Esophagus squamous epithelium (tissue), 5 donors: ENCODE measurements at regions not wholly inside any gene's neighbourhood (a gene's known extent, or its start where the extent isn't known, plus 50 kb on each side); places are given as distances from the start of the nearest gene placed in this dataset.

Experiments used
- DNase-seq: peaks from one replicate; lab custom pipeline; 2025; lab: John Stamatoyannopoulos, UW
- H3K27ac ChIP-seq, 4 donors: fragments of 200-600 bp; sonication (generic); one replicate each; pipeline ENCODE4 v1.5.1; 2016 to 2019; ENCODE audit warnings: mild to moderate bottlenecking in 1 of 4
- H3K27me3 ChIP-seq, 4 donors: fragments of 200-600 bp; sonication (generic); 1 replicate in 3 of 4; 2 replicates in 1 of 4; pipeline versions ENCODE4 v1.5.1 to v1.6.0; 2017 to 2021; ENCODE audit warnings: antibody characterized with exemption in 1 of 4
- H3K36me3 ChIP-seq, 3 donors: fragments of 200-600 bp; sonication (generic); one replicate each; pipeline ENCODE4 v1.5.1; 2016 to 2019
- H3K4me1 ChIP-seq, 3 donors: fragments of 200-600 bp; sonication (generic); one replicate each; pipeline ENCODE4 v1.5.1; 2017 to 2019
- H3K4me3 ChIP-seq, 4 donors: fragments of 200-600 bp; sonication (generic); 1 replicate in 3 of 4; 2 replicates in 1 of 4; pipeline ENCODE4 v1.5.1; 2016 to 2019; ENCODE audit warnings: mild to moderate bottlenecking in 2 of 4, moderate library complexity in 1 of 4
- H3K9me3 ChIP-seq, 3 donors: fragments of 200-600 bp; sonication (generic); one replicate each; pipeline ENCODE4 v1.5.1; 2016 to 2019
- CTCF ChIP-seq, 6 experiments: fragments of 450-650 bp in 4 of 6; fragments of 200-600 bp in 2 of 6; sonication (generic) in 2 of 6; IDR thresholded peaks; one replicate each; pipeline ENCODE4 v1.5.1; 2016 to 2019; ENCODE audit warnings: antibody characterized with exemption in 6 of 6, mild to moderate bottlenecking in 4 of 6, moderate library complexity in 4 of 6
- POLR2A ChIP-seq, 4 donors: fragments of 450-650 bp; IDR thresholded peaks; one replicate each; pipeline ENCODE4 v1.6.1; 2017; ENCODE audit warnings: antibody characterized with exemption in 4 of 4, mild to moderate bottlenecking in 4 of 4, moderate library complexity in 3 of 4
- WGBS, 2 donors: methylation state at CpG; one replicate each; pipeline ENCODE4 v1.1.5; 2018; 5-methylcytosine and 5-hydroxymethylcytosine counted together
- intact Hi-C: fragments of 100-400 bp; cut with DNase I; formaldehyde crosslinking; loops from one replicate; pipeline ENCODE4 v1.15.0; 2022
- donor health status: DM: yes; HTN: yes; CAD: no.

- 53 to 66% methylated on average over 5 of the region's 5 CpGs for WGBS, 2 donors
Measured at GRCh38 chr12:111196532-111196931, 172.4 kb downstream of the PHETA1 start.

GRCh38 chr12:111195316-111195715 lies 173.6 kb downstream of the PHETA1 start:
- peaks cover 0 to 73% (median 0%) of the 10 kb centered on the region in 4 donors for H3K27me3 ChIP-seq
- 72 to 74% methylated on average over 7 to 8 of the region's 8 CpGs for WGBS, 2 donors
- H3K9me3 ChIP-seq = no peaks in the 10 kb centered on the region

More at GRCh38 chr12:111196532-111196931, 172.4 kb downstream of the PHETA1 start:
- no peak for DNase-seq
- Histone ChIP-seq H3K36me3 (no peaks in the 10 kb centered on the region), H3K4me1 (no peaks in the 10 kb centered on the region), H3K27me3 (peaks cover 0 to 79% (median 0%) of the 10 kb centered on the region in 4 donors), H3K9me3 (no peaks in the 10 kb centered on the region), H3K4me3 (no peak overlapping the region), H3K27ac (no peak overlapping the region)
- intact Hi-C loops = no loop called here
- TF ChIP-seq CTCF (IDR thresholded peaks at IDR 0.05) = no peak
- no peak for TF ChIP-seq POLR2A (IDR thresholded peaks at IDR 0.05)

GRCh38 chr12:111194703-111195051 lies 174.2 kb downstream of the PHETA1 start:
- H3K27ac ChIP-seq = no peak overlapping the region

More at GRCh38 chr12:111195316-111195715, 173.6 kb downstream of the PHETA1 start:
- Histone ChIP-seq H3K4me1 (no peaks in the 10 kb centered on the region), H3K36me3 (no peaks in the 10 kb centered on the region), H3K4me3 (no peak overlapping the region), H3K27ac (no peak overlapping the region)
- TF ChIP-seq POLR2A (IDR thresholded peaks at IDR 0.05) = no peak
- TF ChIP-seq CTCF (IDR thresholded peaks at IDR 0.05) = no peak
- intact Hi-C loops = no loop called here
- DNase-seq = no peak

GRCh38 chr12:111193977-111194702 lies 174.8 kb downstream of the PHETA1 start:
- no peak overlapping the region for H3K4me3 ChIP-seq
- H3K36me3 ChIP-seq = no peaks in the 10 kb centered on the region
- intact Hi-C loops = no loop called here
- H3K9me3 ChIP-seq = no peaks in the 10 kb centered on the region
- H3K27me3 ChIP-seq = peaks cover 0 to 77% (median 0%) of the 10 kb centered on the region in 4 donors
- WGBS, 2 donors = 28 to 51% methylated on average over 7 to 13 of the region's 15 CpGs
- no peak for DNase-seq
- no peak for TF ChIP-seq CTCF (IDR thresholded peaks at IDR 0.05)
- TF ChIP-seq POLR2A (IDR thresholded peaks at IDR 0.05) = no peak
- no peaks in the 10 kb centered on the region for H3K4me1 ChIP-seq
- no peak overlapping the region for H3K27ac ChIP-seq

More at GRCh38 chr12:111194703-111195051, 174.2 kb downstream of the PHETA1 start:
- no peak for TF ChIP-seq POLR2A (IDR thresholded peaks at IDR 0.05)
- no peak for TF ChIP-seq CTCF (IDR thresholded peaks at IDR 0.05)
- no peak overlapping the region for H3K4me3 ChIP-seq
- no peaks in the 10 kb centered on the region for H3K4me1 ChIP-seq
- H3K36me3 ChIP-seq = no peaks in the 10 kb centered on the region
- intact Hi-C loops = no loop called here
- peaks cover 0 to 74% (median 0%) of the 10 kb centered on the region in 4 donors for H3K27me3 ChIP-seq
- DNase-seq = no peak
- no peaks in the 10 kb centered on the region for H3K9me3 ChIP-seq
- WGBS, 2 donors = 63 to 87% methylated on average over 3 to 6 of the region's 9 CpGs

GRCh38 chr12:111193496-111193895 lies 175.4 kb downstream of the PHETA1 start:
- Histone ChIP-seq H3K9me3 (no peaks in the 10 kb centered on the region), H3K4me1 (no peaks in the 10 kb centered on the region), H3K27ac (no peak overlapping the region), H3K4me3 (no peak overlapping the region), H3K27me3 (peaks cover 0 to 73% (median 0%) of the 10 kb centered on the region in 4 donors), H3K36me3 (no peaks in the 10 kb centered on the region)
- 76 to 96% methylated on average over 10 to 14 of the region's 14 CpGs for WGBS, 2 donors
- DNase-seq = no peak
- no peak for TF ChIP-seq CTCF (IDR thresholded peaks at IDR 0.05)
- TF ChIP-seq POLR2A (IDR thresholded peaks at IDR 0.05) = no peak
- intact Hi-C loops = no loop called here
